ENCODE measurements at regions not wholly inside any gene's neighbourhood (a gene's known extent, or its start where the extent isn't known, plus 50 kb on each side); places are given as distances from the start of the nearest gene placed in this dataset.

- intact Hi-C loops (cut with micrococcal nuclease): no loop called here
- Histone ChIP-seq H3K27me3 (ENCODE audit: low read depth) (no peaks in the 10 kb centered on the region), H3K9me3 (replicated peaks) (peaks cover 31% of the 10 kb centered on the region), H3K27ac (replicated peaks) (no peak overlapping the region), H3K4me1 (no peaks in the 10 kb centered on the region), H3K4me3 (no peak overlapping the region), H3K36me3 (no peaks in the 10 kb centered on the region)
- no peak for DNase-seq
- no peak for TF ChIP-seq CTCF (IDR thresholded peaks at IDR 0.05; ENCODE audit: borderline replicate concordance)
These were observed 385.7 kb upstream of the AKR1E2 start for GRCh38 chr10:4440260-4440659.

GRCh38 chr10:4437791-4438190, 388.2 kb upstream of the AKR1E2 start:
- no peak for DNase-seq
- Histone ChIP-seq H3K36me3 (no peaks in the 10 kb centered on the region), H3K27ac (replicated peaks) (no peak overlapping the region), H3K4me3 (no peak overlapping the region), H3K9me3 (replicated peaks) (peaks cover 9% of the 10 kb centered on the region), H3K27me3 (ENCODE audit: low read depth) (no peaks in the 10 kb centered on the region), H3K4me1 (no peaks in the 10 kb centered on the region)
- intact Hi-C loops (cut with micrococcal nuclease): no loop called here
- no peak for TF ChIP-seq CTCF (IDR thresholded peaks at IDR 0.05; ENCODE audit: borderline replicate concordance)

- intact Hi-C loops (cut with micrococcal nuclease): no loop called here
- Histone ChIP-seq H3K36me3 (no peaks in the 10 kb centered on the region), H3K27ac (replicated peaks) (no peak overlapping the region), H3K4me1 (no peaks in the 10 kb centered on the region), H3K9me3 (replicated peaks) (peaks cover 1% of the 10 kb centered on the region), H3K27me3 (ENCODE audit: low read depth) (no peaks in the 10 kb centered on the region), H3K4me3 (no peak overlapping the region)
- no peak for DNase-seq
- TF ChIP-seq CTCF (IDR thresholded peaks at IDR 0.05; ENCODE audit: borderline replicate concordance): no peak
These were observed 388.9 kb upstream of the AKR1E2 start for GRCh38 chr10:4437061-4437460.

GRCh38 chr10:4436103-4436502, 389.9 kb upstream of the AKR1E2 start:
- Histone ChIP-seq H3K36me3 (no peaks in the 10 kb centered on the region), H3K9me3 (replicated peaks) (no peaks in the 10 kb centered on the region), H3K4me3 (no peak overlapping the region), H3K4me1 (no peaks in the 10 kb centered on the region), H3K27me3 (ENCODE audit: low read depth) (no peaks in the 10 kb centered on the region), H3K27ac (replicated peaks) (no peak overlapping the region)
- no peak for TF ChIP-seq CTCF (IDR thresholded peaks at IDR 0.05; ENCODE audit: borderline replicate concordance)
- DNase-seq: no peak
- intact Hi-C loops (cut with micrococcal nuclease): no loop called here

- DNase-seq: no peak
- Histone ChIP-seq H3K27me3 (ENCODE audit: low read depth) (no peaks in the 10 kb centered on the region), H3K4me1 (no peaks in the 10 kb centered on the region), H3K9me3 (replicated peaks) (no peaks in the 10 kb centered on the region), H3K27ac (replicated peaks) (no peak overlapping the region), H3K36me3 (no peaks in the 10 kb centered on the region), H3K4me3 (no peak overlapping the region)
- TF ChIP-seq CTCF (IDR thresholded peaks at IDR 0.05; ENCODE audit: borderline replicate concordance): no peak
- intact Hi-C loops (cut with micrococcal nuclease): no loop called here
These were observed 391.4 kb upstream of the AKR1E2 start for GRCh38 chr10:4434516-4435071.

Data from left ventricle myocardium inferior (tissue), 1 donor.